Suprapubic skin (tissue), 4 donors: ENCODE measurements at regions not wholly inside any gene's neighbourhood (a gene's known extent, or its start where the extent isn't known, plus 50 kb on each side); places are given as distances from the start of the nearest gene placed in this dataset.

ENCODE experiments used
- DNase-seq, 2 donors: peaks; one replicate each; pipeline ENCODE4 v3.0.0-alpha.2; 2019; ENCODE audit warnings: low spot score in 2 of 2
- H3K27ac ChIP-seq: fragments of 200-600 bp; sonication (generic); one replicate; pipeline ENCODE4 v1.5.1; 2019
- H3K27me3 ChIP-seq: fragments of 200-600 bp; sonication (generic); one replicate; pipeline ENCODE4 v1.5.1; 2019
- H3K36me3 ChIP-seq: fragments of 200-600 bp; sonication (generic); one replicate; pipeline ENCODE4 v1.5.1; 2019
- H3K4me1 ChIP-seq: fragments of 200-600 bp; sonication (generic); one replicate; pipeline ENCODE4 v1.5.1; 2019
- H3K4me3 ChIP-seq: fragments of 200-600 bp; sonication (generic); one replicate; pipeline ENCODE4 v1.5.1; 2019; ENCODE audit warnings: mild to moderate bottlenecking
- H3K9me3 ChIP-seq: fragments of 200-600 bp; sonication (generic); one replicate; pipeline ENCODE4 v1.5.1; 2019
- CTCF ChIP-seq, 2 donors: fragments of 200-600 bp in 1 of 2; fragments of 450-650 bp in 1 of 2; sonication (generic) in 1 of 2; IDR thresholded peaks; one replicate each; pipeline ENCODE4 v1.5.1; 2016 to 2019; ENCODE audit warnings: antibody characterized with exemption in 2 of 2, mild to moderate bottlenecking in 1 of 2, moderate library complexity in 1 of 2
- EP300 ChIP-seq: sonication (generic); formaldehyde crosslinking; IDR thresholded peaks from one replicate; pipeline ENCODE4 v1.6.1; 2017; ENCODE audit warnings: antibody characterized with exemption
- POLR2A ChIP-seq, 2 donors: fragments of 450-650 bp; IDR thresholded peaks; one replicate each; pipeline ENCODE4 v1.6.1; 2017; ENCODE audit warnings: antibody characterized with exemption in 2 of 2, mild to moderate bottlenecking in 2 of 2, moderate library complexity in 2 of 2
- POLR2AphosphoS5 ChIP-seq, 3 donors: sonication (generic); formaldehyde crosslinking; IDR thresholded peaks; one replicate each; pipeline ENCODE4 v1.6.1; 2017; ENCODE audit warnings: antibody characterized with exemption in 3 of 3
- WGBS: methylation state at CpG from one replicate; pipeline ENCODE4 v1.1.5; 2018; 5-methylcytosine and 5-hydroxymethylcytosine counted together

DNA sequence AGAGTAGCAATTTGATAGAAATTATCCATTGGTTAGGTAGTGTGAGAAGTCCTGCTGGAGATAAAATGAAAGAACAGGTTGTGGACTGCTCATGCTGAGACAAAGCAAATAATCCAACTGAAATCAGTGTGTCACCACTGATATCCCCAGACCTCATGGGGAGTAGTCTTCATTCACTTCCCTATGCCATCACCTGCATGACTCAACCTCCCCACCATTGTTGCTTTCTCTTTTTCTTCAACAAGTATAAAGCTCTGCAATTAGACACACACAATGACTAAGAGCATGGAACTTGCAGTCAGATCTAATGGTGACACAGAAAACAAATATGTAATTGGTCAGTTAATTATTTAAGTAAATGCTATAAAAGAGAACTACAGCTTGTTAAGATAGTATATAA lies 475.3 kb downstream of the RIT2 start:
- no peak for TF ChIP-seq POLR2AphosphoS5 (IDR thresholded peaks at IDR 0.05)
- TF ChIP-seq EP300 = no peak
- TF ChIP-seq POLR2A (IDR thresholded peaks at IDR 0.05) = no peak
- no peak for TF ChIP-seq CTCF (IDR thresholded peaks at IDR 0.05)
- Histone ChIP-seq H3K27ac (no peak overlapping the region), H3K36me3 (no peaks in the 10 kb centered on the region), H3K4me1 (no peaks in the 10 kb centered on the region), H3K27me3 (no peaks in the 10 kb centered on the region), H3K4me3 (no peak overlapping the region), H3K9me3 (no peaks in the 10 kb centered on the region)
- DNase-seq = no peak

GRCh38 chr18:42641996-42642395 lies 473.5 kb downstream of the RIT2 start:
- H3K4me1 ChIP-seq = no peaks in the 10 kb centered on the region
- no peaks in the 10 kb centered on the region for H3K27me3 ChIP-seq
- no peak overlapping the region for H3K27ac ChIP-seq
- no peaks in the 10 kb centered on the region for H3K9me3 ChIP-seq
- whole genome bisulfite sequencing = 92% methylated on average over 5 of the region's 5 CpGs
- no peaks in the 10 kb centered on the region for H3K36me3 ChIP-seq
- no peak for DNase-seq
- no peak overlapping the region for H3K4me3 ChIP-seq
- TF ChIP-seq CTCF (IDR thresholded peaks at IDR 0.05) (no peak), POLR2A (IDR thresholded peaks at IDR 0.05) (no peak), EP300 (no peak), POLR2AphosphoS5 (IDR thresholded peaks at IDR 0.05) (no peak)

GRCh38 chr18:42644729-42645131 lies 470.8 kb downstream of the RIT2 start:
- no peaks in the 10 kb centered on the region for H3K36me3 ChIP-seq
- no peaks in the 10 kb centered on the region for H3K4me1 ChIP-seq
- no peaks in the 10 kb centered on the region for H3K27me3 ChIP-seq
- H3K27ac ChIP-seq = no peak overlapping the region
- H3K4me3 ChIP-seq = no peak overlapping the region
- H3K9me3 ChIP-seq = no peaks in the 10 kb centered on the region
- TF ChIP-seq POLR2AphosphoS5 (IDR thresholded peaks at IDR 0.05) (no peak), POLR2A (IDR thresholded peaks at IDR 0.05) (no peak), EP300 (no peak), CTCF (IDR thresholded peaks at IDR 0.05) (no peak)
- WGBS = 53% methylated on average over 3 of the region's 3 CpGs
- no peak for DNase-seq

DNA sequence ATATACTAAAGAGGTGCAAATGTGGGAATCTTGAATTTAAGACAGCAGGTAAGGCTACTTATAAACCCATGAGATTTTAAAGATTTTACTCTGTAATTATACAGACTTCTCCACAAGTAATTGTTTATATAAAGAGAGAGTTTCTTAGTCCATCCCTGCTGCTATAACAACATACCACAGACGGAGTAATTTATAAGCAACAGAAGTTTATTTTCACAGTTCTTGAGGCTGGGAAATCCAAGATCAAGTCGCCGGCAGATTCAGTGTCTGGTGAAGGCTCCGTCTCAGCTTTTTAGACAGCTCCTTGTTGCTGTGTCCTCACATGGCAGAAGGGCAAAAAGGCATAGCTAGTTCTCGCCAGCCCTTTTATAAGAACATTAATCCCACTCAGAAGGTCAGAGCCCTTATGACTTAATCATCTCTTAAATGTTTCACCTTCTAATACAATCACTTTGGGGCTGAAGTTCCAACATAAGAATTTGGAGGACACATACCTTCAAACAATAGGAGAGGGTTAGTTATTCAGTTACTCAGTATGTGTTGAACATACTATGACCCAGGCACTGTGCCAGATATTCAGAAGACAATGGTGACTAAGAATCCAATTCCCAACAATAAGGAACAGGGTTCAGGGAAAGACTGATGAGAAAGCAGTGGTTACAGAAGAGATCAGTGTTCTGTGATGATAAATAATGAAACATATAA lies 466.0 kb downstream of the RIT2 start:
- no peak overlapping the region for H3K27ac ChIP-seq
- WGBS = 92% methylated on average over 5 of the region's 5 CpGs

DNA sequence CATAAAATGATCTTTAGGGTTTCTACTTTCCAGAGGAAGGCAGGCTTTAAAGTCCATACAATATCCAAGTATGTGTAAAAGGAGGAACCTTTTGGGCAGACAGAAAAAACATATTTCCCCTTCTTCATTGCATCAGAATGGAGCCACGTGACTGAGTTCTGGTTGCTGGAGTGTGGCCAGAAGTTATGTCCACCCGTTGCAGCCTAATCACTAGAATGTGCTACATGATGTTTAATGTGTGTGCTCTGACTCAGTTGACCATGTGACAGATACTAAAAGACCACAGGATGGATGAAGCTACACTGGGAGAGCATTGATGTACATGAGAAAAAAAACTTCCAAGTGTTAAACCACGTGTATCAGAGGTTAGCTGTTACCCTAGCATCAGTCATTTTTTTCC lies 460.9 kb downstream of the RIT2 start:
- DNase-seq = no peak
- Histone ChIP-seq H3K9me3 (peaks cover 11% of the 10 kb centered on the region), H3K27ac (no peak overlapping the region), H3K4me3 (no peak overlapping the region), H3K36me3 (no peaks in the 10 kb centered on the region), H3K27me3 (no peaks in the 10 kb centered on the region), H3K4me1 (no peaks in the 10 kb centered on the region)
- TF ChIP-seq POLR2A (IDR thresholded peaks at IDR 0.05) (no peak), EP300 (no peak), CTCF (IDR thresholded peaks at IDR 0.05) (no peak), POLR2AphosphoS5 (IDR thresholded peaks at IDR 0.05) (no peak)
- 43% methylated on average over 3 of the region's 3 CpGs for whole genome bisulfite sequencing

More for the DNA sequence above, 466.0 kb downstream of the RIT2 start:
- no peak for DNase-seq
- Histone ChIP-seq H3K9me3 (peaks cover 11% of the 10 kb centered on the region), H3K36me3 (no peaks in the 10 kb centered on the region), H3K4me3 (no peak overlapping the region), H3K4me1 (no peaks in the 10 kb centered on the region), H3K27me3 (no peaks in the 10 kb centered on the region)
- TF ChIP-seq POLR2A (IDR thresholded peaks at IDR 0.05) (no peak), CTCF (IDR thresholded peaks at IDR 0.05) (no peak), POLR2AphosphoS5 (IDR thresholded peaks at IDR 0.05) (no peak), EP300 (no peak)
